Smooth muscle cell (in vitro differentiated cells): ENCODE measurements at regions not wholly inside any gene's neighbourhood (a gene's known extent, or its start where the extent isn't known, plus 50 kb on each side); places are given as distances from the start of the nearest gene placed in this dataset.

Experiments
- DNase-seq: peaks from one replicate; lab custom pipeline; 2025; ENCODE audit not compliant: unreplicated experiment; lab: John Stamatoyannopoulos, UW
- H2AFZ ChIP-seq: fragments of 200-600 bp; sonication (generic); 2 replicates; pipeline ENCODE4 v1.6.0; 2016; ENCODE audit warnings: antibody characterized with exemption, low read depth, mild to moderate bottlenecking
- H3F3A ChIP-seq: fragments of 200-600 bp; sonication (generic); 2 replicates; pipeline ENCODE4 v1.6.0; 2017; ENCODE audit warnings: antibody characterized with exemption, low read depth
- H3K27ac ChIP-seq: fragments of 200-600 bp; sonication (generic); 2 replicates; pipeline ENCODE4 v1.5.1; 2016; ENCODE audit warnings: low read depth, mild to moderate bottlenecking
- H3K27me3 ChIP-seq: fragments of 200-600 bp; sonication (generic); 2 replicates; pipeline ENCODE4 v1.6.1; 2016; ENCODE audit warnings: low read depth, mild to moderate bottlenecking
- H3K36me3 ChIP-seq: fragments of 200-600 bp; sonication (generic); 2 replicates; pipeline ENCODE4 v1.5.1; 2016; ENCODE audit warnings: low read depth
- H3K4me1 ChIP-seq: fragments of 200-600 bp; sonication (generic); 2 replicates; pipeline ENCODE4 v1.5.1; 2016; ENCODE audit warnings: low read depth
- H3K4me2 ChIP-seq: fragments of 200-600 bp; sonication (generic); 2 replicates; pipeline ENCODE4 v1.6.0; 2016; ENCODE audit warnings: mild to moderate bottlenecking
- H3K4me3 ChIP-seq: fragments of 200-600 bp; sonication (generic); 2 replicates; pipeline ENCODE4 v1.5.1; 2016; ENCODE audit warnings: mild to moderate bottlenecking
- H3K79me2 ChIP-seq: fragments of 200-600 bp; sonication (generic); 2 replicates; pipeline ENCODE4 v1.6.0; 2016; ENCODE audit warnings: low read depth, mild to moderate bottlenecking
- H3K9ac ChIP-seq: fragments of 200-600 bp; sonication (generic); 2 replicates; pipeline ENCODE4 v1.6.0; 2016; ENCODE audit warnings: low read depth
- H3K9me3 ChIP-seq: fragments of 200-600 bp; sonication (generic); replicated peaks from 2 replicates; pipeline ENCODE4 v1.5.1; 2016; ENCODE audit warnings: low read depth
- H4K20me1 ChIP-seq: fragments of 200-600 bp; sonication (generic); 2 replicates; pipeline ENCODE4 v1.6.0; 2016; ENCODE audit warnings: low read depth
- CTCF ChIP-seq: fragments of 200-600 bp; sonication (generic); IDR thresholded peaks from 2 replicates; pipeline ENCODE4 v1.5.1; 2017; ENCODE audit warnings: borderline replicate concordance, mild to moderate bottlenecking, antibody characterized with exemption; ENCODE audit not compliant: insufficient read depth, poor library complexity, severe bottlenecking
- WGBS: methylation state at CpG from one replicate; pipeline ENCODE4 v1.1.7; 2016; ENCODE audit warnings: low lambda C conversion rate; 5-methylcytosine and 5-hydroxymethylcytosine counted together

GRCh38 chr1:37239225-37239740, 205.0 kb upstream of the GRIK3 start:
- TF ChIP-seq CTCF, result no peak
- no peaks in the 10 kb centered on the region for H3F3A ChIP-seq
- peaks cover 7% of the 10 kb centered on the region for H3K27me3 ChIP-seq
- H3K36me3 ChIP-seq, result no peaks in the 10 kb centered on the region
- H3K4me1 ChIP-seq, result peaks cover 19% of the 10 kb centered on the region
- DNase-seq, result no peak
- no peak overlapping the region for H2AFZ ChIP-seq
- no peak overlapping the region for H3K4me3 ChIP-seq
- no peaks in the 10 kb centered on the region for H3K79me2 ChIP-seq
- H3K9ac ChIP-seq, result no peak overlapping the region
- H4K20me1 ChIP-seq, result no peaks in the 10 kb centered on the region
- no peak overlapping the region for H3K27ac ChIP-seq
- WGBS, result 80% methylated on average over 4 of the region's 4 CpGs
- no peaks in the 10 kb centered on the region for H3K9me3 ChIP-seq
- no peak overlapping the region for H3K4me2 ChIP-seq

DNA sequence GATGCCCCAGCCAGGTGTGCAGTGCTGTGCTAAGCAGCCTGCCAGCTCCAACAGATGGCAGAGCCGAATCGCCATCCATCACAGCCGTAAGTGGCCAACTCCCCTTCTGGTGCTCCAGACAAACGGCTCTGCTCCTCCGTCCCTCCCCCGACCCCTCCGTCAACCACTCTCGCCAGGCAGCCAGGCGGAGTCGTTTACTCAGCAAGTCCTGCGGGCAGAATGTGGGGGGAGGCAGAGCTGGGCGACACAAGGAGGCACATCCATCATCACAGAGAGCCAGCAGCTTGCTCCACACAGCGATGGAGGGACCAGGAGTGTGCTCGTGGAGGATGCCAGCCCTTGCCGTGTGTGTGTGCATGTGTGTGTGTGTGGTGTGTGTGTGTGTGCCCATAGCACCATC, 206.6 kb upstream of the GRIK3 start:
- Histone ChIP-seq H3K79me2 (no peaks in the 10 kb centered on the region), H2AFZ (no peak overlapping the region), H3K9ac (no peak overlapping the region), H3K9me3 (no peaks in the 10 kb centered on the region), H3K4me1 (peaks cover 7% of the 10 kb centered on the region), H3K4me2 (no peak overlapping the region), H3K4me3 (no peak overlapping the region), H3K36me3 (no peaks in the 10 kb centered on the region), H3K27ac (no peak overlapping the region), H3K27me3 (peaks cover 3% of the 10 kb centered on the region), H3F3A (no peaks in the 10 kb centered on the region), H4K20me1 (no peaks in the 10 kb centered on the region)
- 65% methylated on average over 15 of the region's 15 CpGs for WGBS
- no peak for DNase-seq
- no peak for TF ChIP-seq CTCF

GRCh38 chr1:37242501-37242900, 208.2 kb upstream of the GRIK3 start:
- Histone ChIP-seq H3K9me3 (no peaks in the 10 kb centered on the region), H3K27me3 (no peaks in the 10 kb centered on the region), H3K4me2 (no peak overlapping the region), H3K9ac (no peak overlapping the region), H3K36me3 (no peaks in the 10 kb centered on the region), H4K20me1 (no peaks in the 10 kb centered on the region), H3K4me3 (no peak overlapping the region), H3K27ac (no peak overlapping the region), H3K4me1 (peaks cover 4% of the 10 kb centered on the region), H3F3A (no peaks in the 10 kb centered on the region), H3K79me2 (no peaks in the 10 kb centered on the region), H2AFZ (no peak overlapping the region)
- no peak for DNase-seq
- WGBS, result 78% methylated on average over 5 of the region's 5 CpGs
- TF ChIP-seq CTCF, result no peak

DNA sequence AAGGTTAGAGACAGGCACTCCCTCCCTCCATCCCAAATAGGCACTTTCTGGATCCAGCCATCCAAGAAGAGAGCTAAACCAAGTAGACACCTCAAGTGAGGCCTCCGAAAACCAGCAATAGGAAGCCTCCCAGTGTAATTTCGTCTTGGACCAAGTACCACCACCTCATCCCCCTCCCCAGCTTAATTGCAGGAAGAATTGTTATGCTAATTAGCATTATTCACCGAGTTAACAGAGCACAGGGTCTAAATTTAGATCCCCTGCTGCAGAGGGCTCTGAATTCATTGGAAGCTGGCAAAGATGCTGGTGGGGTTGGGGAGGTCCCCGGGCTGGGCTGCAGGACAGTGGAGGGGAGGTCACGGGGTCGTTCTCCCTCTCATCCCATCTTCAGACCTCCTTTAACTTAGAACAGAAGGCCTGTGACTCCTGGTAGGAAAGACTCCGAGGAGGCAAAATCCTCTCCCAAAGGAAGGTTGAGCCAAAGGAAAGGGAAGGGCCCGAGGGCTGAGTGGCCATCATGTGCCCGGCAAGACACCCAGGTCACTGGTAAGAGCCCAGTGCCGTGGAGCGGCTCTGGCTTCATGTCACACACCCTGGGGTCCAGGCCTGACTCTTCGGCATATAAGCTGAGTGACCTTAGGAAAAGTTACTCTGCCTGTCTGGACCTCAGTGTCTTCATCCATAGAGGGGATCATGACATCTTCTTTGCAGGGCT, 209.2 kb upstream of the GRIK3 start:
- 67% methylated on average over 12 of the region's 12 CpGs for WGBS

More for the DNA sequence above, 209.2 kb upstream of the GRIK3 start:
- no peaks in the 10 kb centered on the region for H4K20me1 ChIP-seq
- no peak for TF ChIP-seq CTCF
- H2AFZ ChIP-seq, result no peak overlapping the region
- H3K27me3 ChIP-seq, result no peaks in the 10 kb centered on the region
- H3K36me3 ChIP-seq, result no peaks in the 10 kb centered on the region
- no peak overlapping the region for H3K4me3 ChIP-seq
- H3K9ac ChIP-seq, result no peak overlapping the region
- peaks cover 4% of the 10 kb centered on the region for H3K4me1 ChIP-seq
- no peaks in the 10 kb centered on the region for H3K9me3 ChIP-seq
- no peak overlapping the region for H3K4me2 ChIP-seq
- no peak for DNase-seq
- no peaks in the 10 kb centered on the region for H3K79me2 ChIP-seq
- H3F3A ChIP-seq, result no peaks in the 10 kb centered on the region
- H3K27ac ChIP-seq, result no peak overlapping the region
